Mesodermal cell (in vitro differentiated cells): ENCODE measurements at regions not wholly inside any gene's neighbourhood (a gene's known extent, or its start where the extent isn't known, plus 50 kb on each side); places are given as distances from the start of the nearest gene placed in this dataset.
"Not testable (repeated sequence)": the region's sequence is repeated elsewhere in the genome, so short reads cannot be mapped to it uniquely, and the experiment has no call there.

Experiments
- H3K27ac ChIP-seq: 2 replicates; pipeline ENCODE4 v1.7.0; 2013; ENCODE audit warnings: mild to moderate bottlenecking, low read depth, low read length, moderate library complexity; ENCODE audit not compliant: severe bottlenecking
- H3K36me3 ChIP-seq: 2 replicates; pipeline ENCODE4 v1.7.1; 2013; ENCODE audit warnings: mild to moderate bottlenecking, low read length, moderate library complexity; ENCODE audit not compliant: control insufficient read depth, insufficient read depth
- H3K4me1 ChIP-seq: one replicate; pipeline ENCODE4 v1.7.1; 2013; ENCODE audit warnings: mild to moderate bottlenecking, low read length; ENCODE audit not compliant: insufficient read depth, control insufficient read depth, poor library complexity, severe bottlenecking
- H3K4me3 ChIP-seq: 2 replicates; pipeline ENCODE4 v1.7.0; 2013; ENCODE audit warnings: low read length, control low read depth, mild to moderate bottlenecking; ENCODE audit not compliant: insufficient read depth, poor library complexity, severe bottlenecking; ENCODE audit errors: extremely low read depth
- H3K9me3 ChIP-seq: 2 replicates; pipeline ENCODE4 v1.7.1; 2013; ENCODE audit warnings: mild to moderate bottlenecking, low read length, moderate library complexity; ENCODE audit not compliant: control insufficient read depth
- WGBS, 2 experiments: methylation state at CpG; one replicate each; pipeline ENCODE4 v1.1.5; 2013; ENCODE audit warnings: missing lambda C conversion rate in 2 of 2; ENCODE audit not compliant: insufficient coverage in 2 of 2; 5-methylcytosine and 5-hydroxymethylcytosine counted together

DNA sequence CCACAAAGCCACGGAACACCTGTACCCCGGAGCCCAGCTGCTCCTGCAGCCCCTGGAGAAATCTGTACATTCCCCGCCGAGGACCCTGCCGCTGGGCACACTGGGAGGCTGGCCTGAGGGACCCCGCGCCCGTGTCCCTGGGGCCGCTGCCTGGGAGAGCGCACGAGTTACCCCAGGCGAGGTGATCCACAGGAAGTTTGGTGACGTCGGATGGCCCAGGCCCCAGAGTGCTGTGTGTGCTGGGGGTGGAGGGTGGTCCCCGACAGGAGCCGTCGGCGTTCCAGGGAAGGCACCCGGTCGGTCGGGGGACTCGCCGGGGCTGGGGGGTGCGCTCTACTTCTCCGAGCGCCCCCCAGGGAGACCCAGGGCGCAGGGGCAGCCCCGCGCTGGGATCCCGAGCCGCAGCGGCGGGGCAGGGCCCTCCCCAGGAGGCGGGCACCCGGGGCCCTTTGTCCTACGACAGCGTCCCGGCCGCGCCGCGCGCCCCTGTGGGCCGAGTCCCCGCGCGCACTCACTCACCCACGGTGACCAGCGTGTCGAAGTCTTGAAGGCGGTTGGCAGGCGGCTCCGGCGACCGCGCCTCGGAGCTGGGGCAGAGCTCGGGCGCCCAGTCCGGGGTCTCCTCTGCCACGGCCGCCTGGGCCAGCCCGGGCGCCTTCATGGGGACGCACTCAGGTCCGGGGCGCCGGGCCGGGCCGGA, 129.5 kb upstream of the PRKX start:
- H3K9me3 ChIP-seq, H3K36me3 ChIP-seq, H3K27ac ChIP-seq, H3K4me1 ChIP-seq: not testable (repeated sequence)
- peak overlapping the region; percentile 33 for H3K4me3 ChIP-seq
- WGBS, 2 experiments = no CpG with 5 or more reads among the region's 70 CpGs

DNA sequence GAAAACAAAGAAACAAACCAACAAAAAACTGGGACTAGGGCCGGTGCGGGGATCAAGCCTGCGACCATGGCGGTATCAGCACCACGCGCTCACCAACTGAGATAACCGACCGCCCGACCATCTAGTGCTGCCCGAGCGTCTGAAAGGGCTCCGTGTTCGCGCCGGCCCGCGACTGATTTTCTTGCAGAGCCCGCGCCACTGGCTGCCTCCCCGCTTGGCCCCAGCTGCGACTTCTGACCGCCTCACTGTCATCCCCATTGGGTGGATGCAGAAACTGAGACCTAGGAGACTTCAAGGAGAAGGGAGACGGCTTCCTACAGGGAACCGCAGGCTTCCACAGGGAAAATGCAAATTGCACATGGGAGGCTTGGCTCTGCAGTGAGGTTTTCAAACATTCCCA, 125.3 kb upstream of the PRKX start:
- no CpG with 5 or more reads among the region's 24 CpGs for WGBS, 2 experiments
- not testable (repeated sequence) for H3K4me1 ChIP-seq, H3K4me3 ChIP-seq, H3K27ac ChIP-seq, H3K36me3 ChIP-seq, H3K9me3 ChIP-seq

- H3K4me1 ChIP-seq, H3K27ac ChIP-seq: not testable (repeated sequence)
- no CpG with 5 or more reads among the region's 58 CpGs for WGBS, 2 experiments
Measured at GRCh38 chrX:3837958-3838643, 124.7 kb upstream of the PRKX start.

DNA sequence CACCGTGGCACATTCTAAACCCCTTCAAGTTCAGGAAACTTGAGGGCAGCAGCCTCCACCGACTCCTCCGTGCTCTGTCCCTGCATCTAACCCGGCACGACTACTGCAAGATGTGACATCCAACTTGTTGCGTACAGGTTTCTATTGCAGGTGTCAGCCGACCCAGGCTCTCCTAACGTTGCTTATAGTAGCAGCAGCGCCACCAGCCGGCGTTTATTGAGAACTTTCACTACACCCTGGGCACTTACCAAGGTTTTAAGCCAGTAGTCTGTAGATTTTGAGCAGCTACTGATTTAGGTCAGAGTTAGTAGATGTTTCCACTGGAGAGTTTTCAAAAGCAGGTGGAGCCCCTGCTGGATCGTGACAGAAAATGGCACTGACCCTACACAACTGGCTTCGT, 123.8 kb upstream of the PRKX start:
- H3K27ac ChIP-seq, H3K36me3 ChIP-seq, H3K4me3 ChIP-seq, H3K4me1 ChIP-seq, H3K9me3 ChIP-seq: not testable (repeated sequence)
- WGBS, 2 experiments = no CpG with 5 or more reads among the region's 13 CpGs

More at GRCh38 chrX:3837958-3838643, 124.7 kb upstream of the PRKX start:
- H3K9me3 ChIP-seq, H3K4me3 ChIP-seq, H3K36me3 ChIP-seq: not testable (repeated sequence)

DNA sequence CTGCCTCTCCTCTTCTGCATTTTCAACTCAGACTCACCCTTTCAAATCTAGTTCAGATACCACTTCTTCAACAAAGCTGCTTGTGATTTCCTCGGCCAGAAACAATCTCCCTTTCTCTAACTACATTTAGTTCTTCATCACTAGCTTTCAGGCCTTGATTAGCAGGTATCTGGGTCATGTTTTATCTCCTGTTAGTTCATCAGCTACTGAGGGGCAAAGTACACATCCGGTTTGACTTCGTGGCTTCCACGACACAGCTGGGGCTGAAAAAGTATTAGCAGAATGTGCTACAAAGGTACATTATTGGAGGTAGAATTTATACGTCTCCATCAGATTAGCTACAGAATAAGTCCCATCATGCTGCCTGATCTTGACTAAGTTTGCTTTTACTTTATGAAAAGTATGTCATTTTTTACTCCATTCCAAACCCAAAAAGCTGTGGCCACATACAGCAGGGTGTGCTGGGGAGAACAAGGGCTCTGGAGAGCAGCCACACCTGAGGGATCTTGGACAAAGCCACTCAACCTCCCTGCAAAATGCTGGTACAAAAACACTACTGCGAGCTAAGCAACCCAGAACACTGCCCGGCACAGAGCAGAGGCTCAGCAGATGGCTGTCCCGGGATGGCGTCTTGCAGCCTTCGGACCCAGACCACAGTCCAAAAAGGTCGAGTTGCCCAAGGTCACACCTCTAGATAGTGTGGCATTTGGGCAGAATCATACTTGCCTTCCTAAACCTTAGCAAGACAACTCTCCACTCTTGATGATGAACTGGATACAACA, 120.5 kb upstream of the PRKX start:
- no CpG with 5 or more reads among the region's 11 CpGs for WGBS, 2 experiments
- H3K27ac ChIP-seq, H3K4me1 ChIP-seq: not testable (repeated sequence)

DNA sequence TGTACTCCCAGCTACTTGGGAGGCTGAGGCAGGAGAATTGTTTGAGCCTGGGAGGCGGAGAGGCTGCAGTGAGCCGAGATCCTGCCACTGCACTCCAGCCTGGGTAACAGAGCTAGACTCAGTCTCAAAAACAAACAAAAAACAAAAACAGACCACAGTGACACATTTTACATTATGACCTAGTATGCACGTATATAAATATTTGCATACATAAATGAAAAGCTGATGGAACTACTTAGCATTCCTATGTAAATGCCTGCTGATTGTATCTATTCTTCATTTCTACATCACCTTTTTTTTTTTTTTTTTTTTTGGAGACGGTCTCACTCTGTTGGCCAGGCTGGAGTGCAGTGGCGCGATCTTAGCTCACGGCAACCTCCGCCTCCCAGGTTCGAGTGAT, 116.6 kb upstream of the PRKX start:
- H3K27ac ChIP-seq, H3K4me3 ChIP-seq, H3K9me3 ChIP-seq, H3K4me1 ChIP-seq, H3K36me3 ChIP-seq: not testable (repeated sequence)
- no CpG with 5 or more reads among the region's 9 CpGs for WGBS, 2 experiments

More for the DNA sequence above, 120.5 kb upstream of the PRKX start:
- not testable (repeated sequence) for H3K9me3 ChIP-seq, H3K36me3 ChIP-seq, H3K4me3 ChIP-seq

DNA sequence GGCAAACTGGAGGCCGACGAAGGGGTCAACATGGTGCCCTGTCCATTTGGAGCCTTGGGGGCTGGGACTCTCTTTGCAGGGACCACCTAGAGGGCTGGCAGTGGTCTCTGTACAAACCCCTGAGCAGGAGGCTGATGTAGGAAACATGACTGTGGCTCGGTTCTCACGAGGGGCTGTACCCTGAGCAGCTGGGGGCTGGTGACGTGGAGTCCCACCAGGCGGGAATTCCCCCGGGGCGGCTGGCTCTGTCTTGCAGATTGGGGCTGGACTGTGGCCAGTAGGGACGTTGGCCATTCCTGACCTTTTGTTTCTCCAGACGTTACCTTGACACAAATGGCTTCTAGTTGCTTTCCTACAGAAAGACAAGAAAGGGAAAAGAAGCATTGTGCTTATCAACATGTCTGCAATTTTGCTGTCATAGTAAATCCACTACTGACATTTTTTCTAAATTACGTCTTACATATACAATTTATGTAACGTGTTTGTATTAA, 115.6 kb upstream of the PRKX start:
- 90% methylated on average over 2 of the region's 12 CpGs; no CpG with 5 or more reads in 1 of the 2 experiments for WGBS, 2 experiments
- not testable (repeated sequence) for H3K36me3 ChIP-seq, H3K4me3 ChIP-seq, H3K27ac ChIP-seq, H3K9me3 ChIP-seq, H3K4me1 ChIP-seq

DNA sequence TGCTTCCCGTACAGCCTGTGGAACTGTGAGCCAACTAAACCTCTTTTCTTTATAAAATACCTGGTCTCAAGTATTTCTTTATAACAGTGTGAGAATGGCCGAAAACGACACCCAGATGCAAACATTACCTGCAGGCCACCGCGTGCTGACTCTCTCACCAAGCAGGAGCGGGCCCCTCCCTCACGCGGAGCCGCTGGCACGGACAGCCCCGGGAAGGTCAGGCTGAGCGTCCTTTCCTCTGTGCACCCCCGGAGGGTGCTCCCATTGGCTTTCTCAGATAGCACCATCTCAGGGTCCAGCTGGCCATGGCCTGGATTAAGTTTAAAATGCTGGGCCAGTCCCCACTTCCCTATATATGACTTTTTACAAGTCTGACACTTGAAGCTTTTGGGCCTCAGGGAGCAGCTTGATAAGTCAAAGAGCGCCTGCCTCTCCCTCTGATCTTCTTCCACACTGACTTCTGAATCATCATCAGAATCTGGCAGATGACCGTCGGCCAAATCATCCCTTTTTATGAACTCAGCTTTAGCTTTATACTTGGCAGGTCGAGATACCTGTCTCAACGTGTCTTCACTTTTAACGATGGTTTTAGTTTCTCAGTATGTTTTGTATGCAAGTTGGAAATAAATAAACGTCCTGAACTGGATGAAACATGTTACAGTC, 115.1 kb upstream of the PRKX start:
- 80% methylated on average over 1 of the region's 20 CpGs; no CpG with 5 or more reads in 1 of the 2 experiments for WGBS, 2 experiments
- H3K4me1 ChIP-seq, H3K27ac ChIP-seq, H3K36me3 ChIP-seq, H3K4me3 ChIP-seq, H3K9me3 ChIP-seq: not testable (repeated sequence)

DNA sequence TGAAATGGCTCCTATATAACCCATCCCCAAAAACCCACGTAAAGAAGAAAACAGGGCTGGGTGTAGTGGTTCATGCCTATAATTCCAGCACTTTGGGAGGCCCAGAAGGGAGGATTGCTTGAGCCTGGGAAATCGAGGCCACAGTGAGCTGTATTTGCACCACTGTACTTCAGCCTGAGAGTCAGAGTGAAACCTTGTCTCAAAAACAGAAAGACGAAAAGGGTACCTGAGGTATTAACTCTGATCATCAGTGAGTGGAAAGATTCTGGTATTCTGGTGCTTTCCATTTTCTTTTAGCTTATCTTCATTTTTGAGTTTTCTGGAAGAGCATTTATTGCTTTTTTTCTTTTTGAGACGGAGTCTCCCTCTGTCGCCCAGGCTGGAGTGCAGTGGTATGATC, 110.6 kb upstream of the PRKX start:
- not testable (repeated sequence) for H3K9me3 ChIP-seq, H3K4me3 ChIP-seq, H3K36me3 ChIP-seq, H3K27ac ChIP-seq, H3K4me1 ChIP-seq
- no CpG with 5 or more reads among the region's 5 CpGs for WGBS, 2 experiments

DNA sequence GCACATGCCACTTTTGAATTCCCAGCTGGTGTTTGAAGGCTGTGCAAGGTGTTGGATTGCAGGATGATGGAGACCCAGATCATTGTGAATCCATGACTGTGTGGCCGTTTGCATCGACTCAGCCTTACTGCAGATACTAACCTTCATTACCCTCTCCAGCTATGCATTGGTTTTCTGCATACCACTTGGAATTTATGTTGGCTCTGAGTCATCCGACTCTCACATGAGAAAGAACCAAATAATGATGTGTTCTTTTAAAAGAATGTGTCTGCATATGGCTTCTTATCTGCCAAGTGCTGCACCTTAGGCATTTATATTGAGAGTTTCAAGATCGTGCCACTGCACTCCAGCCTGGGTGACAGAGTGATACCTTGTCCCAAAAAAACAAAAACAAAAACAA, 106.7 kb upstream of the PRKX start:
- Histone ChIP-seq H3K27ac (peak overlapping the region; percentile 59), H3K4me1 (no peaks in the 10 kb centered on the region), H3K9me3 (no peaks in the 10 kb centered on the region), H3K4me3 (no peak overlapping the region), H3K36me3 (peaks cover 15% of the 10 kb centered on the region)
- WGBS, 2 experiments = 80% methylated on average over 2 of the region's 4 CpGs; no CpG with 5 or more reads in 1 of the 2 experiments
